SJCRH30 (cell line): ENCODE measurements at regions not wholly inside any gene's neighbourhood (a gene's known extent, or its start where the extent isn't known, plus 50 kb on each side); places are given as distances from the start of the nearest gene placed in this dataset.
"Not testable (repeated sequence)": the region's sequence is repeated elsewhere in the genome, so short reads cannot be mapped to it uniquely, and the experiment has no call there.

Source experiments
- DNase-seq, 2 experiments: peaks; one replicate each; pipeline ENCODE4 v3.0.0-alpha.2; 2015 to 2020
- H3K27ac ChIP-seq: fragments of 250-450 bp; sonication (Bioruptor Pico); 2 replicates; pipeline ENCODE4 v1.5.1; 2020; ENCODE audit warnings: mild to moderate bottlenecking, moderate library complexity
- H3K27me3 ChIP-seq: fragments of 250-450 bp; sonication (Bioruptor Pico); 2 replicates; pipeline ENCODE4 v1.5.1; 2020; ENCODE audit warnings: mild to moderate bottlenecking, moderate library complexity
- H3K36me3 ChIP-seq: fragments of 250-450 bp; sonication (Bioruptor Pico); 2 replicates; pipeline ENCODE4 v1.5.1; 2020; ENCODE audit warnings: mild to moderate bottlenecking, moderate library complexity
- H3K4me1 ChIP-seq: fragments of 250-450 bp; sonication (Bioruptor Pico); 2 replicates; pipeline ENCODE4 v1.5.1; 2020; ENCODE audit warnings: mild to moderate bottlenecking, moderate library complexity
- H3K4me3 ChIP-seq: fragments of 250-450 bp; sonication (Bioruptor Pico); 2 replicates; pipeline ENCODE4 v1.5.1; 2020; ENCODE audit warnings: mild to moderate bottlenecking, moderate library complexity
- H3K9me3 ChIP-seq: fragments of 250-450 bp; sonication (Bioruptor Pico); replicated peaks from 2 replicates; pipeline ENCODE4 v1.5.1; 2020; ENCODE audit warnings: mild to moderate bottlenecking, moderate library complexity

DNA sequence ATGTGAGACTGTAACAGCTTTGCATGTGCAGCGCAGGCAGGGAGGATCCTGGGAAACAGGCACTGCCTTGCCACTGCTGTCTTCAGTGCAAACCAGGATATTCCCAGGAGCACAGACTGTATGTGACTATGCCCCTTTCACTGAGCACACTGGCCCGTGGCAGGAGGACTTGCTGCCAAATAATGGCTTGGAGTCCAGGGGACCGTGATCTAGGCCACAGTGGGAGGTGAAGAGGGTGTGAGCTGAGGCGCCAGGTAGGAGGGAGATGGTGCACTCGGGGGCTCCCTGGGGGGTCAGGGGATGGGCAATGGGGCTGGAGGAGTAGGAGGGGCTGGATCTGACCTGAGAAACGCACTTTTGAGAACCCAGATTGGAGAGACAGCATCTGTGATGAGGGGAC, 193.4 kb upstream of the ZNF32 start:
- H3K27ac ChIP-seq: no peak overlapping the region
- DNase-seq: no peak
- H3K36me3 ChIP-seq: no peaks in the 10 kb centered on the region
- H3K27me3 ChIP-seq: no peaks in the 10 kb centered on the region
- H3K4me3 ChIP-seq: no peak overlapping the region
- H3K4me1 ChIP-seq: no peaks in the 10 kb centered on the region
- H3K9me3 ChIP-seq: no peaks in the 10 kb centered on the region

DNA sequence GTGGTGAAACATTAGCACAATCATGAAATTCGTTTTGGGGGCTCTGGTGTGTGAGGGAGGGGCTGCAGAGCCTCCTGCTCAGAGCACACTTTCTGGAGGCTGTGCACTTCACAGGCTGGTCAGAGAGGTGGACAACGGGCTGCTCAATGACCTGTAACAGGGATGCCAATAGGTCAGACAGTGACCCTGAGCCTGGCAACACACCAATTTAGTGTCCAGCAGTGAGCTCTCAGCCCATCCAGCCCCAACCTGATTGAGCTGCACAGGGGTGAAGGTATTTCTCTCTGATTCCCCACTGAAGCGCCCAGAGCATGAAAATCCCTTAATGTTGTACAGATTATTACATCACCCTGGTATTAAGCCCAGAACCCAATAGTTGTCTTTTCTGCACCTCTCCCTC, 191.3 kb upstream of the ZNF32 start:
- H3K4me3 ChIP-seq: no peak overlapping the region
- H3K4me1 ChIP-seq: no peaks in the 10 kb centered on the region
- no peaks in the 10 kb centered on the region for H3K27me3 ChIP-seq
- no peaks in the 10 kb centered on the region for H3K9me3 ChIP-seq
- DNase-seq: no peak
- no peak overlapping the region for H3K27ac ChIP-seq
- no peaks in the 10 kb centered on the region for H3K36me3 ChIP-seq

DNA sequence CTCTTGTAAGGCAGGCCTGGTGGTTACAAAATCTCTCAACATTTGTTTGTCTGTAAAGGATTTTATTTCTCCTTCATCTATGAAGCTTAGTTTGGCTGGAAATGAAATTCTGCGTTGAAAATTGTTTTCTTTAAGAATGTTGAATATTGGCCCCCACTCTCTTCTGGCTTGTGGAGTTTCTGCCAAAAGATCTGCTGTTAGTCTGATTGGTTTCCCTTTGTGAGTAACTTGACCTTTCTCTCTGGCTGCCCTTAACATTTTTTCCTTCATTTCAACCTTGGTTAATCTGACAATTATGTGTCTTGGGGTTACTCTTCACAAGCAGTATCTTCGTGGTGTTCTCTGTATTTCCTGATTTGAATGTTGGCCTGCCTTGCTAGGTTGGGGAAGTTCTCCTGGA, 186.1 kb upstream of the ZNF32 start:
- H3K4me1 ChIP-seq, DNase-seq, H3K27ac ChIP-seq, H3K27me3 ChIP-seq, H3K9me3 ChIP-seq, H3K36me3 ChIP-seq, H3K4me3 ChIP-seq: not testable (repeated sequence)

DNA sequence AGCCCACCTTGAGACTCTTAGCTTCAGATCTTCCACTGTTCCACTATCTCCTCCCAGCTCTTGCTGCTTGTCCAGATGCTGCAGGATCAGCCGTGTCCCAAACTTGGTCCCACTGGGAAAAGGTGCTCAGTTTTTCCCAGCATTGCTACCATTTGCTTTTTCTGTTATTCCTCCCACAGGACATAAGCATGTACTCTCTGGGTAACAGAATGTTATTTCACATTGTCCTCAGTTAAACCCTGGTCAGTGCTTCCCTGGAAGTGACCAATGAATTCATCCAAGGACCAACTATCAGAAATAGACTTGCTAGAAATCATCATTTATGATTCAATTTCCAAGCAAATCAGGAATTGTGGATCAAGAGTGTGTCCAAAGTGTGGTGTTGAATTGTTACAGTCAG, 179.2 kb upstream of the ZNF32 start:
- no peaks in the 10 kb centered on the region for H3K9me3 ChIP-seq
- H3K4me1 ChIP-seq: no peaks in the 10 kb centered on the region
- H3K27ac ChIP-seq: no peak overlapping the region
- DNase-seq: no peak
- H3K4me3 ChIP-seq: no peak overlapping the region
- no peaks in the 10 kb centered on the region for H3K36me3 ChIP-seq
- no peaks in the 10 kb centered on the region for H3K27me3 ChIP-seq

DNA sequence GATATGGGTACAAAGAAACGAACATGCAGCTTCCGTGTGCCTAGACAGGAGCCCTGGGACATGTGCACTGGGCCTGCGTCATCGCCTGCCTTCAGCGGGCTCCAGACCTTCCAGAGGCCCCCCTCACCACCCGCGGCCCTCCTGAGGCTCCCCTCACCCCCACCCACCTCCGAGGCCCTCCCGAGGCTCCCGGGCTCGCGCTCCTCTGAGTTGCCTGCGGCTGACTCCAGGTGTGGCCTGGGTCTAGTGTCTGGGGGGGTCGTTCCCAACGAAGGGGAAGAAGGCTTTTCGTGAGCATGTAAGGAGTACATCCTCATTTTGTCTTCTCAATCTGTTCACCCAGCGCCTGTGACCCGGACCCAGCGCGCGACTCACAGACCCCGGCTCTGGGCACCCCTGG, 177.3 kb upstream of the ZNF32 start:
- no peak for DNase-seq
- no peak overlapping the region for H3K4me3 ChIP-seq
- H3K9me3 ChIP-seq: no peaks in the 10 kb centered on the region
- no peaks in the 10 kb centered on the region for H3K4me1 ChIP-seq
- no peak overlapping the region for H3K27ac ChIP-seq
- H3K36me3 ChIP-seq: no peaks in the 10 kb centered on the region
- no peaks in the 10 kb centered on the region for H3K27me3 ChIP-seq

DNA sequence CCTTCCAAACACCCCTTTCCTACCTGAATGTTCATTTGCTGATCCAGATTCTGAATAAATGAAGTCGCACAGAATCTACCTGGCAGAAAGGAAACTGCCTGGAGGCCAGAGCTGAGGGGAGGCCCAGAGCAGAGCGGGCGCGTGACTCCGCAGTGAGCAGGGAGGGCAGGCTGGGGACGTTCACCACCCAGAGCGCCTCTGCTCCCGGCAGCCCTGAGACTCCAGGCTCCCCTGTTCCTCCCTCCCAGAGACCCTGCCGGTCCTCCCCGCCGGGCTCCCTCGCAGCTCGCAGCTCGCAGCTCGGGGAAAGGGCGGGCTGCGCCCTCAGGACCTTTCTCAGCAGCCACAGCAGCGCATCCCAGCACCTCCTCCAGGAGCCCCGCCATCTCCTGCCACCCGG, 176.7 kb upstream of the ZNF32 start:
- no peaks in the 10 kb centered on the region for H3K9me3 ChIP-seq
- DNase-seq: no peak
- H3K27ac ChIP-seq: no peak overlapping the region
- no peak overlapping the region for H3K4me3 ChIP-seq
- no peaks in the 10 kb centered on the region for H3K27me3 ChIP-seq
- H3K36me3 ChIP-seq: no peaks in the 10 kb centered on the region
- no peaks in the 10 kb centered on the region for H3K4me1 ChIP-seq

DNA sequence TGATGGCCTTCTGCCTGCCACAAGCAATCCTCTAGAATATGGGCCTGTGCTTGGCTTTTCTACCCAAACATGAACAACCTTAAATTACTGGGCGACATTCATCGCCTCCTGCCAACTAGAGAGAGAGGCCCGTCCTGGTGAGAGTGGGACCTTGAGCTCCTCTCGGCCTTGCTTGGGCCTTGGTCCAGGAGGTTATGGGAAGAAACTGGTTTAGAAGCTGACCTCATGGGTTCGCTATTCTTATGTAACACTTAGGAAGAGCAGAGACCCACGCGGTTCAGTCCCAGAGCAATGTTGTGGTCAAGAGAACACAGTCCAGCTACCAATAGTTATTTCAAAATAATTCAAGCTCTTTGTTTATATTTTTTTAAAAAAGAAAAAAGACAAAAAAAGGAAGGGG, 176.3 kb upstream of the ZNF32 start:
- Histone ChIP-seq H3K27me3 (no peaks in the 10 kb centered on the region), H3K4me3 (no peak overlapping the region), H3K36me3 (no peaks in the 10 kb centered on the region), H3K9me3 (no peaks in the 10 kb centered on the region), H3K27ac (no peak overlapping the region), H3K4me1 (no peaks in the 10 kb centered on the region)
- DNase-seq: no peak

DNA sequence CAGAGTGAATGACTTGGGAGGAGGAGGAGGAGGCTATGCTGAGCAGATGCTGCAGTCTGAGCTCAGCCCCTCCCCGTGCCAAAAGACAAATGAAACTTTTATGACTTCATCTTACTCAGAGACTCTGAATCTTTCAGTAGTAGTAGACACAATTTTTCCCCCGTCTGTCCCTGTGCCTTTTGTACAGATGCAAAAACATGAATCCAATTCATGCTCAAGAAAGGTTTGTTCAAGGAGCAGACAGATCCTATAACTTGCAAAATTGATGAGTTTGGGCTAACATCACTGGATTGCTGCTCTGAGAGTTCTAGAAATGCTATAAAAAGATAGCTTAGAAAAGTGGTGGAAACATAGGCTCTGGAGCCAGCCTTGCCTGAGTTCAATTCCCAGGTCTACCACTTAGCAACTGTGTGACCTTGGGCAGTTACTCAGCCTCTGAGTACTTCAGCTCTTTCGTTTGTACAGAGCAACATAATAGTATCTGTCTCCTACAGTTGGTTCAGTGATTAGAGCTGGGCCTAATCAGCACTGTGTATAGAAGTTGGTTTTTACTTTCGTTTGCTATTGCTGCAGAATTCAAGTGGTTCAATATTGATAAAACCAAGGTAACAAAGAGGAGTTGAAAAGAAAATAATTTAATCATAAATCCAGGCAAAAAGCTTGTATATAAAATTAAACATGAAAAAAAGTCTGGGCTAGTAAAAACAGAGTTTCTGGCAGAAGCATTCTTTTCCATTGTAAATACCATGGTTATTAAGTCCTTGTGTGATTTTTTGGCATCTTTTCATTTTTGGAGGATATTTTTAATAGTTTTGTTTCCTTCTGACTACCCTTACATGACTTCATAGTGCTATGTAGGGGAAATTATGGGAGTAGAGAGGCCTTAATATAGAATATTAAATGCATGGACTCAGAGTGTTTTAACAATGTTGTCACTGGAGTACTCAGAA, 174.2 kb upstream of the ZNF32 start:
- H3K27me3 ChIP-seq: no peaks in the 10 kb centered on the region
- no peak overlapping the region for H3K4me3 ChIP-seq
- no peaks in the 10 kb centered on the region for H3K4me1 ChIP-seq
- no peak for DNase-seq
- H3K36me3 ChIP-seq: no peaks in the 10 kb centered on the region
- H3K9me3 ChIP-seq: no peaks in the 10 kb centered on the region
- no peak overlapping the region for H3K27ac ChIP-seq

DNA sequence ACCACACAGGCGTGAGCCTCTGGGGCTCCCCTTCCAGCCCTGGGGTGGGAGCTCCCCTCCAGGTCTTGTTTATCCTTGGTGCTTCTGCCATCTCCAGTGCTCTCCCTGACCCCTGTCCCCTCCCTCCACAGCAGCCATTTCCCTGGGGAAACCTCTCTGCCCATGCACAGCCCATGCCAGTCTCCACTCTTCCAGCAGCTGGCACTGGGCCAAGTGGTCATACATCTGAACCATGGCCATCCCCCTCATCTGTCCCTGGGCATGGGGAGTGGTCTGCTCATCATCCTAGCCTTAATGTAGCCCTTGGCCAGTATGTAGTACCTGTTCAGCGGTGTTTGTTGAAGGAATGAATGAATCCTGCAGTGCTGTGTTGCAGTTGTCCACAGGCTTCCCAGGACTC, 172.4 kb upstream of the ZNF32 start:
- Histone ChIP-seq H3K27me3 (no peaks in the 10 kb centered on the region), H3K9me3 (no peaks in the 10 kb centered on the region), H3K4me1 (no peaks in the 10 kb centered on the region), H3K36me3 (no peaks in the 10 kb centered on the region), H3K4me3 (no peak overlapping the region), H3K27ac (no peak overlapping the region)
- DNase-seq: no peak

DNA sequence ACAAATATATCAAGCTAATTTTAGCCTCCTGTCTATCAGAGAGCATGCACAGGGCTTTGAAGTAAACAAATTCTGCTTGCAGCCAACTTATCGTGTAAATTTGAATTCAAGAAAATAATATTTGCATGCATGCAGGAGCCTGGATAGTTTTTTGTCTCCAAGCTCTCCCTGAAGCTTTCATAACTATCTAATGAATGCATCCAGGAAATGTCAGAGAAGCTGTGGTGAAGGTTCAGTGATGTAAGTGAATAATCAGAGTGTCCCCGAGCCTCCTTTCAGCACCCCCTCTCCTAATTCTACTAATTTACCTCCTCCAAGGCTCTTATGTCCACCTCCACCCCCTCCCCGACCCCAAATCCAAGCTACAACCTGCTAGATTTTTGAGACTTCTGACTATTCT, 172.0 kb upstream of the ZNF32 start:
- no peak overlapping the region for H3K27ac ChIP-seq
- no peaks in the 10 kb centered on the region for H3K27me3 ChIP-seq
- no peaks in the 10 kb centered on the region for H3K9me3 ChIP-seq
- no peak overlapping the region for H3K4me3 ChIP-seq
- no peaks in the 10 kb centered on the region for H3K36me3 ChIP-seq
- no peak for DNase-seq
- H3K4me1 ChIP-seq: no peaks in the 10 kb centered on the region

DNA sequence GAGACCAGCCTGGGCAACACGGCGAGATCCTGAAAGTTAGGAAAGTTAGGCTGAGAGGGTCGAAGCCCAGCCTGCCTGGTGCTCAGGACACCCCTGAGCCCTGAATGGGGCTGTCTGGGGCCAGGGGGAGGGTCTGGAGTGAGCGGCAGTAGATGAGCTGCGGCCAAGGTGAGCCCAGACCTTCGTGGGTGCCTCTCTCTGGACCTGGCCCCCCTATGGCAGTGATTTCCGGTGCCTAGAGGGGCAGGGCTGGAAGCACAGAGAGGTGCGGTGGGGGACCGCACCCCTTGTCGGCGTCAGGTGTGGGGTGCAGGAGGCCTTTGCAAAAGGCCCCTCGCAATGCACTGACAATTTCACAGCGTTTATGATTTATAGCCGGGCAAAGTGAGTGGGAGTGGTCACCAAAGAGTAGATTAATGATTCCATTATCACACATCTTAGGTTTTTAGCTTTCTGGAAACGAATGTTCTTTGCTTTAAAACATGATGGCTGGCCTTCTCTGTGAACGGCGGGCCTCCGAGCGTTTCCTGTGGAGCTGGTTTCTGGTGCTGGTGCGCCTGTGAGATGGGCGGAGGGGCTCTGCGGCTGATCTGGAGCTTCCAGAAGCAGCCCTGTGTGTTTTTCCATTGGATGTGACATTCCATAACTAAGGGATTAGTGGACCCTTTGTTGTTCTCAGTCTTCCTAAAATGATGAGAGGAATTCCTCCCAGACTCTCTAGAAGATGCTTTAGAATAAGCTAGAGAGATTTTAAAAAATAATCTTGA, 171.0 kb upstream of the ZNF32 start:
- Histone ChIP-seq H3K36me3 (no peaks in the 10 kb centered on the region), H3K4me1 (no peaks in the 10 kb centered on the region), H3K9me3 (no peaks in the 10 kb centered on the region), H3K4me3 (no peak overlapping the region), H3K27ac (no peak overlapping the region), H3K27me3 (no peaks in the 10 kb centered on the region)
- no peak for DNase-seq

DNA sequence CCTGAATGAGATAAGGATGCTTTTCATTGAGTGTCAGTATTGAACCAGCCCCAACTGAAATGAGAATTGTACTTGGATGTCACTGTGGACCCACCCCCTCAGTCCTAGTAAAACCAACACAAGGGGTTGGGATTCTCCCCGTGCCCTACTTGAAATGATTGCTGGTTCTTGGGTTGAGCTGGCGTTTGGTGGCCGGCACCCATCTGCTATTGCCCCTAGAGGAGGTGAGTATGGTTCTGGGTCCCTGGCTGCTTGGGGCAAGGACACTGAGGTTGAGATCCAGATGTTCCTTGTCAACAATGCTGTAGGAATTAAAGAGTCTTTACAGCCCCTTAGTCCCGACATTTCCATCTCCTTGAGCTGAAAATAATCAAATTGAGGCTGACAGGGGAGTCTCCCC, 170.0 kb upstream of the ZNF32 start:
- H3K36me3 ChIP-seq: no peaks in the 10 kb centered on the region
- no peak for DNase-seq
- no peak overlapping the region for H3K4me3 ChIP-seq
- H3K27ac ChIP-seq: no peak overlapping the region
- no peaks in the 10 kb centered on the region for H3K9me3 ChIP-seq
- no peaks in the 10 kb centered on the region for H3K27me3 ChIP-seq
- H3K4me1 ChIP-seq: no peaks in the 10 kb centered on the region

DNA sequence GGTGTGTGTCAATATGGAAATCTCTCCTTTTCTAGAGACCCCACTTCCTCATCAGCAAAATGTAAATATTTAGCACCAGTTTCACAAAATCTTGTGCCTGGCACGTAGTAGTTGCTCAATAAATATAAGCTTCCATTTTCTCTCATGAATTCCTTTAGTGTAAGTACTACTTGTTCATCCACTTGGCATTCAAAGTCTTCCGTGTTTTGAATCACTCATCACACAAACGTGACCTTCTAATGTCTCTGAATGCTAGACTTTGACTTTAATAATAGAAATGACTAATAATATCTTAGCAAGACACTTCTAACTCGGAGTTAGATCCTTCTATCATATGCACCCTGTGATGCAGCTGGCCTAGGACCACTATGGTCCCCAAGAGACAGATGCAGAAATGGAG, 168.7 kb upstream of the ZNF32 start:
- no peaks in the 10 kb centered on the region for H3K4me1 ChIP-seq
- H3K4me3 ChIP-seq: no peak overlapping the region
- H3K9me3 ChIP-seq: no peaks in the 10 kb centered on the region
- DNase-seq: no peak
- H3K36me3 ChIP-seq: no peaks in the 10 kb centered on the region
- no peak overlapping the region for H3K27ac ChIP-seq
- H3K27me3 ChIP-seq: no peaks in the 10 kb centered on the region

DNA sequence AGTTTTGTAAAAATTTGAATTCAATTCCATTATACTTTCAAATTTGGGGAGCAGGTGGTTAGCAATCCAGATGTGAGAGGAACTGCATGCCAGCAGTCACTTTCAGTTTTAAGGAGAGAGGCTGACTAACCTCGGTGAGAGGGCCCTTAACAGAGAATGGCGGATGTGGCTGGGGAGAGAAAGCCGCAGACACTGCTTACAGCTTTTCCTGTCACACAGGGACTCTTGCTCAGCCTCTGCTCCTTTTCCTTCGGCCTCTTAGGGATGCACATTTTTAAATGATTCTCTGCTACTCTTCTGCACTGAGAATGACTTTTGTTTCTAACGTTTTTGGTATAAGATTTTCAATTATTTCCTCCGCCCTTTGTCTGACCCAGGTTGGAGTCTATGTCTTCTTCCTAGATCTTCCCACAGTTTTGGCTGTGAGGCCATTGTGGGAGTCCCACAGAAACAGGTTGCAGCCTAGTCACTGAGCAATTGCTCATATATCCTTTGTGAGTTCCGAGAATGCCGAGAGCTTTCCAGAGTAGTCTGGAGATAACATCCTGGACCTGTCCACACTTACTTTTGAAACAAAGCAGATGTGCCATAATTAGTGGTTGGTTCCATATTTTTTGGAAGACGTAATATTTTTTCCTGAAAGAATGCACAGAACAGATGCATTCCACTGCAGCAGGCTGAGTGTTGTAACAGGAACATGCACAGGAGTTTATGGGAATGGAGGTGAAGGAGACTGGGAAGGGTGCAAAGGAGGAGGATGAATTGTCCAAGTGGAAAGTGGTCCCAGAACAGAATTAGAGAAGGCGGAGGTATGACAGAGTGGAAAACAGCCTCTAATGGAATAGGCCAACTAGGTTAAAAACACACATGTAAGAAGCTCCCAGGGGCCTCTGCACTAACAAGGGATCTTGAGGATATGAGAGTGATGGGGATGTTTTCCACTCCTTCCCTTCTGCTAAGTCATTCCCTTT, 168.0 kb upstream of the ZNF32 start:
- H3K4me3 ChIP-seq: no peak overlapping the region
- no peaks in the 10 kb centered on the region for H3K9me3 ChIP-seq
- no peak for DNase-seq
- H3K27ac ChIP-seq: no peak overlapping the region
- H3K27me3 ChIP-seq: no peaks in the 10 kb centered on the region
- H3K36me3 ChIP-seq: no peaks in the 10 kb centered on the region
- no peaks in the 10 kb centered on the region for H3K4me1 ChIP-seq
